GM12878 (cell line): ENCODE measurements at regions not wholly inside any gene's neighbourhood (a gene's known extent, or its start where the extent isn't known, plus 50 kb on each side); places are given as distances from the start of the nearest gene placed in this dataset.

Experiments used
- ATAC-seq: fragments of 200-7000 bp; cut with Tn5 transposase; 3 replicates; pipeline ENCODE4 v1.9.1; 2020; ENCODE audit warnings: mild to moderate bottlenecking, moderate library complexity
- BruUV-seq: library from RNA; stranded (reverse); fragments of 400-500 nt; replicated peaks from 2 replicates; lab custom pipeline; 2021; lab: Mats Ljungman, UMichigan
- CTCF ChIA-PET: fragments of 300-600 bp; sonication (Branson Sonifier 250); formaldehyde crosslinking; extraction: SDS; loops from one replicate; lab custom pipeline; 2021; ENCODE audit warnings: inconsistent platforms; lab: Yijun Ruan, JAX
- POLR2A ChIA-PET: fragments of 350-600 bp; formaldehyde crosslinking; extraction: SDS; loops from one replicate; lab custom pipeline; 2021; ENCODE audit warnings: inconsistent platforms; lab: Charles Lee
- RAD21 ChIA-PET: fragments of 300-600 bp; sonication (Branson Sonifier 250); formaldehyde crosslinking; loops from one replicate; lab custom pipeline; 2023; ENCODE audit warnings: antibody characterized with exemption; ENCODE audit not compliant: unreplicated experiment; lab: Charles Lee
- SMC1A ChIA-PET: fragments of 300-600 bp; sonication (Branson Sonifier 250); formaldehyde crosslinking; loops from one replicate; lab custom pipeline; 2023; ENCODE audit not compliant: unreplicated experiment, uncharacterized antibody; lab: Charles Lee
- DNase-seq: peaks from one replicate; pipeline ENCODE4 v3.0.0-alpha.2; 2011; ENCODE audit warnings: low read depth, low spot score
- FAIRE-seq: peaks from 3 replicates; lab custom pipeline; 2011; peaks lifted over from hg19 to GRCh38; lab: Jason Lieb, UNC
- H2AFZ ChIP-seq: 2 replicates; pipeline ENCODE4 v1.6.0; 2011; ENCODE audit warnings: low read depth, low read length, control low read depth; ENCODE audit not compliant: control insufficient read depth
- H3K27ac ChIP-seq: 2 replicates; pipeline ENCODE4 v1.5.1; 2011; ENCODE audit warnings: control low read depth; ENCODE audit not compliant: control insufficient read depth, insufficient read depth
- H3K27me3 ChIP-seq, 2 experiments: replicated peaks in 1 of 2; 2 replicates each; pipeline versions ENCODE4 v1.6.0 to v1.6.1; 2011; ENCODE audit warnings: low read length in 1 of 2; ENCODE audit not compliant: control insufficient read depth in 2 of 2, insufficient read depth in 2 of 2
- H3K36me3 ChIP-seq, 2 experiments: 2 replicates each; pipeline ENCODE4 v1.5.1; 2011; ENCODE audit warnings: low read length in 1 of 2; ENCODE audit not compliant: control insufficient read depth in 2 of 2, insufficient read depth in 2 of 2
- H3K4me1 ChIP-seq: 2 replicates; pipeline ENCODE4 v1.6.1; 2011; ENCODE audit warnings: mild to moderate bottlenecking, low read length, moderate library complexity, mixed read lengths; ENCODE audit not compliant: control insufficient read depth, insufficient read depth
- H3K4me2 ChIP-seq: 2 replicates; pipeline ENCODE4 v1.6.0; 2011; ENCODE audit warnings: control low read depth; ENCODE audit not compliant: control insufficient read depth, insufficient read depth
- H3K4me3 ChIP-seq: fragments of 200-600 bp; sonication (generic); 2 replicates; pipeline ENCODE4 v1.5.1; 2016
- H3K79me2 ChIP-seq: 2 replicates; pipeline ENCODE4 v1.6.0; 2011; ENCODE audit warnings: low read length; ENCODE audit not compliant: control insufficient read depth, insufficient read depth
- H3K9ac ChIP-seq: 2 replicates; pipeline ENCODE4 v1.8.0; 2011; ENCODE audit warnings: low read length, control low read depth, mixed read lengths; ENCODE audit not compliant: control insufficient read depth, insufficient read depth
- H3K9me3 ChIP-seq: replicated peaks from 3 replicates; pipeline ENCODE4 v1.5.1; 2011; ENCODE audit warnings: mild to moderate bottlenecking, low read length; ENCODE audit not compliant: control insufficient read depth, insufficient read depth
- H4K20me1 ChIP-seq: 2 replicates; pipeline ENCODE4 v1.6.0; 2011; ENCODE audit not compliant: control insufficient read depth, insufficient read depth
- E2F4 ChIP-seq: IDR thresholded peaks from 2 replicates; pipeline ENCODE4 v1.6.1; 2012; ENCODE audit warnings: low read depth, low read length, improper control_type of control experiment
- EP300 ChIP-seq, 2 experiments: fragments of 150-350 bp in 1 of 2; IDR thresholded peaks; 2 replicates each; pipeline ENCODE4 v1.6.1; 2011 to 2012; ENCODE audit warnings: low read depth in 2 of 2, low read length in 2 of 2, borderline replicate concordance in 1 of 2, improper control_type of control experiment in 1 of 2, inconsistent platforms in 1 of 2; ENCODE audit not compliant: control insufficient read depth in 1 of 2
- ETV6 ChIP-seq, 2 experiments: fragments of 450-650 bp in 1 of 2; IDR thresholded peaks in 1 of 2; conservative IDR thresholded peaks in 1 of 2; 2 replicates each; pipeline ENCODE4 v1.6.1; 2014; ENCODE audit warnings: antibody characterized with exemption in 1 of 2, borderline replicate concordance in 1 of 2, low read depth in 1 of 2, mild to moderate bottlenecking in 1 of 2, moderate library complexity in 1 of 2
- FOXK2 ChIP-seq: fragments of 450-650 bp; IDR thresholded peaks from 2 replicates; pipeline ENCODE4 v1.6.1; 2017; ENCODE audit warnings: mild to moderate bottlenecking, moderate library complexity
- MYC ChIP-seq: IDR thresholded peaks from 2 replicates; pipeline ENCODE4 v1.6.1; 2011; ENCODE audit warnings: mild to moderate bottlenecking, low read length, moderate library complexity, inconsistent platforms; ENCODE audit not compliant: insufficient read depth, insufficient replicate concordance, insufficient read length, severe bottlenecking
- PBX3 ChIP-seq: IDR thresholded peaks from 2 replicates; pipeline ENCODE4 v1.6.1; 2011; ENCODE audit warnings: mild to moderate bottlenecking, low read depth, low read length, moderate library complexity; ENCODE audit not compliant: insufficient replicate concordance
- RB1 ChIP-seq: fragments of 450-650 bp; formaldehyde crosslinking; IDR thresholded peaks from 2 replicates; pipeline ENCODE4 v1.6.1; 2017; ENCODE audit warnings: mild to moderate bottlenecking, borderline replicate concordance
- TBL1XR1 ChIP-seq: IDR thresholded peaks from 2 replicates; pipeline ENCODE4 v1.6.1; 2012; ENCODE audit warnings: low read depth, low read length, improper control_type of control experiment
- WGBS: methylation state at CpG from one replicate; pipeline ENCODE4 v1.1.6; 2016; ENCODE audit warnings: low lambda C conversion rate; ENCODE audit not compliant: insufficient replicate concordance, insufficient coverage; ENCODE audit errors: missing lambda C conversion rate; 5-methylcytosine and 5-hydroxymethylcytosine counted together
- in situ Hi-C: fragments of 300-500 bp; cut with MboI; formaldehyde crosslinking; loops from 9 replicates; pipeline ENCODE4 v1.14.3; 2018; ENCODE audit warnings: mixed read lengths
- intact Hi-C: fragments of 100-400 bp; cut with micrococcal nuclease; formaldehyde crosslinking; loops from one replicate; pipeline ENCODE4 v1.14.2; 2022; ENCODE audit not compliant: unreplicated experiment
- TF ChIP-seq, protein P1 (sequence below): IDR thresholded peaks from 2 replicates; pipeline ENCODE4 v1.6.1; 2011; ENCODE audit warnings: borderline replicate concordance, low read depth, mild to moderate bottlenecking, moderate library complexity, mixed read lengths, low read length; ENCODE audit not compliant: insufficient read depth; ENCODE audit errors: extremely low read length

DNA sequence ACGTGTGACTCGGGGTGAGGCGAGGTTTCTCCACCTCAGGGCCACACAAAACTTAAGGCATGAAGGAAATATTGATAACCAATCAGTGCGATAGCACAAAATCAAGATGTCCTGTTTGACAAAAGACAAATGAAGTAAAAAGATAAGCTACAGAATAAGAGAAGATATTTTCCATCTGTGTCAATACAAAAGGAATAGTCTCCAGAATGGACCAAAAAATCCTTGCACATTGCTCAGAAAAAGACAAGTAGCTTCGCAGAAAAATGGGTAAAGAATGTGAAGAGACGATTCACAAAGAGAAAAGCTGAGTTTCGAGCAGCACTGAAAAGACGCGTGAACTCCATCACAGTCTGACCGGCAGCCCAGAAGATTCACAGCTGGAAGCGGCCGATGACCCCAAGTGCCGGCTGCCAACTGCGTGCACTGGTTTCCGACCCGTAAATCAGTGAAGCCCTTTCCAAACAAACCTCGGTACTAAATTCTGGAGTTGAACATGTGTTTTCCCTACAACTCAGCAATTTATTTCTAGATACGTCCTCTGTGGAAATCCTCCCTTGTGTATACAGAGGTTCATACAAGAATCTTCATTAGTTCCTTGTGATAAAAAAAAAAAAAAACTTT is 308.4 kb downstream of the BRD1 start:
- no peaks in the 10 kb centered on the region for H3K36me3 ChIP-seq
- no peak for ATAC-seq
- H4K20me1 ChIP-seq, result no peaks in the 10 kb centered on the region; the same call in 1 of the 2 replicates
- in situ Hi-C loops, result no loop called here
- CTCF ChIA-PET, result no interaction called here
- no peak overlapping the region for H3K9ac ChIP-seq
- no peaks in the 10 kb centered on the region for H3K27me3 ChIP-seq
- H3K4me3 ChIP-seq, result no peak overlapping the region
- TF ChIP-seq TBL1XR1, result no peak
- TF ChIP-seq, all 136 proteins: peak for 0
- BruUV-seq, result no TSS peak
- Histone ChIP-seq H3K9me3 (no peaks in the 10 kb centered on the region; the same call in 2 of the 3 replicates), H3K79me2 (no peaks in the 10 kb centered on the region), H3K27ac (no peak overlapping the region), H3K4me1 (no peaks in the 10 kb centered on the region), H2AFZ (no peak overlapping the region), H3K4me2 (no peak overlapping the region)
- WGBS, result 60% methylated on average over 18 of the region's 18 CpGs
- DNase-seq (no peak), FAIRE-seq (no peak)
- intact Hi-C loops, result no loop called here
- ChIA-PET RAD21 (no interaction called here), SMC1A (no interaction called here), POLR2A (interaction anchor here (0.6 kb wide), 1 partner anchor 222 kb away, joined by 3 read pairs; no protein-coding TSS in a partner anchor)

GRCh38 chr22:49518436-49518970 is 309.2 kb downstream of the BRD1 start:
- H3K27me3 ChIP-seq, result no peaks in the 10 kb centered on the region
- SMC1A ChIA-PET, result no interaction called here
- ATAC-seq, result no peak
- no peak overlapping the region for H3K9ac ChIP-seq
- 46% methylated on average over 22 of the region's 22 CpGs for WGBS
- DNase-seq, result no peak
- H3K36me3 ChIP-seq, result no peaks in the 10 kb centered on the region
- no peaks in the 10 kb centered on the region for H3K79me2 ChIP-seq
- no TSS peak for BruUV-seq
- H4K20me1 ChIP-seq, result no peaks in the 10 kb centered on the region; the same call in 1 of the 2 replicates
- H3K4me2 ChIP-seq, result no peak overlapping the region
- H3K9me3 ChIP-seq, result no peaks in the 10 kb centered on the region; the same call in 2 of the 3 replicates
- no peak for FAIRE-seq
- intact Hi-C loops, result no loop called here
- POLR2A ChIA-PET, result no interaction called here
- no peak overlapping the region for H3K27ac ChIP-seq
- in situ Hi-C loops, result no loop called here
- no peak overlapping the region for H3K4me3 ChIP-seq
- CTCF ChIA-PET, result no interaction called here
- H2AFZ ChIP-seq, result no peak overlapping the region
- no peaks in the 10 kb centered on the region for H3K4me1 ChIP-seq
- RAD21 ChIA-PET, result no interaction called here
- TF ChIP-seq E2F4, result no peak
- TF ChIP-seq ETV6 (conservative IDR thresholded peaks at IDR 0.05 in 1 of 2, IDR thresholded peaks at IDR 0.05 in 1 of 2; ENCODE audit: borderline replicate concordance in 1 of 2, low read depth in 1 of 2), result no peak
- no peak for TF ChIP-seq RB1
- TF ChIP-seq FOXK2, result no peak
- TF ChIP-seq MYC, result no peak
- TF ChIP-seq, protein P1, sequence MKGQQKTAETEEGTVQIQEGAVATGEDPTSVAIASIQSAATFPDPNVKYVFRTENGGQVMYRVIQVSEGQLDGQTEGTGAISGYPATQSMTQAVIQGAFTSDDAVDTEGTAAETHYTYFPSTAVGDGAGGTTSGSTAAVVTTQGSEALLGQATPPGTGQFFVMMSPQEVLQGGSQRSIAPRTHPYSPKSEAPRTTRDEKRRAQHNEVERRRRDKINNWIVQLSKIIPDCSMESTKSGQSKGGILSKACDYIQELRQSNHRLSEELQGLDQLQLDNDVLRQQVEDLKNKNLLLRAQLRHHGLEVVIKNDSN, result no peak
- no peak for TF ChIP-seq PBX3
- TF ChIP-seq TBL1XR1, result no peak
- TF ChIP-seq EP300 (IDR thresholded peaks at IDR 0.05; ENCODE audit: borderline replicate concordance in 1 of 2, control insufficient read depth in 1 of 2, low read depth in 2 of 2, low read length in 2 of 2), result no peak
